HCT116 (cell line): ENCODE measurements at regions not wholly inside any gene's neighbourhood (a gene's known extent, or its start where the extent isn't known, plus 50 kb on each side); places are given as distances from the start of the nearest gene placed in this dataset.

Source experiments
- EZH2 ChIP-seq: fragments of 200-600 bp; sonication (generic); IDR thresholded peaks from 2 replicates; pipeline ENCODE4 v1.6.1; 2017; ENCODE audit warnings: antibody characterized with exemption, mixed run types
- FOSL1 ChIP-seq: IDR thresholded peaks from 2 replicates; pipeline ENCODE4 v1.6.1; 2012; ENCODE audit warnings: low read depth
- JUND ChIP-seq: IDR thresholded peaks from 2 replicates; pipeline ENCODE4 v1.6.1; 2012
- POLR2A ChIP-seq: IDR thresholded peaks from 2 replicates; pipeline ENCODE4 v1.7.0; 2011; ENCODE audit warnings: borderline replicate concordance; ENCODE audit not compliant: insufficient read depth, insufficient read length; ENCODE audit errors: extremely low read depth
- POLR2AphosphoS5 ChIP-seq: IDR thresholded peaks from 2 replicates; pipeline ENCODE4 v1.6.1; 2011; ENCODE audit warnings: mild to moderate bottlenecking, low read depth, low read length, moderate library complexity
- RAD21 ChIP-seq: IDR thresholded peaks from 2 replicates; pipeline ENCODE4 v1.6.1; 2012; ENCODE audit warnings: low read depth, mild to moderate bottlenecking
- SIN3A ChIP-seq: IDR thresholded peaks from 2 replicates; pipeline ENCODE4 v1.6.1; 2012; ENCODE audit warnings: low read depth
- SRF ChIP-seq: IDR thresholded peaks from 2 replicates; pipeline ENCODE4 v1.6.1; 2012; ENCODE audit warnings: low read depth
- TCF7L2 ChIP-seq: IDR thresholded peaks from 2 replicates; pipeline ENCODE4 v1.7.0; 2011; ENCODE audit warnings: borderline replicate concordance, inconsistent platforms; ENCODE audit not compliant: insufficient read depth, insufficient read length; ENCODE audit errors: extremely low read depth
- TF ChIP-seq, protein P1 (sequence below), 3 experiments: fragments of 200-600 bp in 1 of 3; sonication (generic) in 1 of 3; IDR thresholded peaks in 2 of 3; conservative IDR thresholded peaks in 1 of 3; 2 replicates each; pipeline ENCODE4 v1.5.1; 2012 to 2017; ENCODE audit warnings: low read depth in 2 of 3, low read length in 2 of 3, antibody characterized with exemption in 1 of 3, borderline replicate concordance in 1 of 3, control low read depth in 1 of 3, mild to moderate bottlenecking in 1 of 3, mixed read lengths in 1 of 3, mixed run types in 1 of 3, moderate library complexity in 1 of 3; ENCODE audit not compliant: insufficient read depth in 1 of 3
- TF ChIP-seq, protein P2 (sequence below): IDR thresholded peaks from 2 replicates; pipeline ENCODE4 v1.6.1; 2012
- TF ChIP-seq, protein P3 (sequence below): IDR thresholded peaks from 2 replicates; pipeline ENCODE4 v1.6.1; 2012; ENCODE audit warnings: low read depth
- TF ChIP-seq, protein P4 (sequence below): IDR thresholded peaks from 2 replicates; pipeline ENCODE4 v1.6.1; 2012

DNA sequence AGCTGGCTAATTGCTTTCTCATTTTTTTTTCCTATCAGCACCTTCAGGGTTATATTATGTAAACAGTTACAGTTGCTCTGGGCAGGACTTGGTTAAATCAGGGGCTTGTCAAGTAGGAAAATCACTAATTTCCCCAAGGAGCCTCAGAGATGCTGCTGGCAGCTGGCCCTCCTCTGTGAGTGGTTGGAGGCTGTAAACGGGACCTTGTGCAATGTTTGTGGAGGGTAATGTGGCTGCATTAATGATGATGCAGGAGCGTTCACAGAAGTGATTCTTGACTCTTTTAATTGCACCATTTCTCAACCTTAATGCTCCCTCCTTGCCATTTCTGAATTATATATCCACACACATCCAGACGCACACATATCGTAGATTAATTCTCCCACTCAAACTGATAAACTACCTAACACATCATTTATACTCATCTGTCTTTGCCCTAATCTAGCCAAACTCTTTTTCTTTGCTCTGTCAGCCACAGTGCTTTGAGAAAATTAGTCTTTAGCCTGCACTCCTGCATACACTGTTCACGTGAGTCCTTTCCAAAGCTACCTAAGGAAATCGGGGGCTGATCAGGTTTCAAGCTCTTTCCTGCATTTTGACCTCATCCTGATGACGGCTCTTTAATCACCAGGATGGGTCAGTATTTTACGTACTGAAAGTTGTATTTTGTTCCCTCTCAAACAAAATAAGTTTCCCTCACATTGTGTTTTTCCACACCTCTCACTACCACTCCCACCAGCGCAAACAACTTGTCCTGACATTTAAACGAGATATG lies 154.4 kb upstream of the PIRT start:
- TF ChIP-seq, protein P1, sequence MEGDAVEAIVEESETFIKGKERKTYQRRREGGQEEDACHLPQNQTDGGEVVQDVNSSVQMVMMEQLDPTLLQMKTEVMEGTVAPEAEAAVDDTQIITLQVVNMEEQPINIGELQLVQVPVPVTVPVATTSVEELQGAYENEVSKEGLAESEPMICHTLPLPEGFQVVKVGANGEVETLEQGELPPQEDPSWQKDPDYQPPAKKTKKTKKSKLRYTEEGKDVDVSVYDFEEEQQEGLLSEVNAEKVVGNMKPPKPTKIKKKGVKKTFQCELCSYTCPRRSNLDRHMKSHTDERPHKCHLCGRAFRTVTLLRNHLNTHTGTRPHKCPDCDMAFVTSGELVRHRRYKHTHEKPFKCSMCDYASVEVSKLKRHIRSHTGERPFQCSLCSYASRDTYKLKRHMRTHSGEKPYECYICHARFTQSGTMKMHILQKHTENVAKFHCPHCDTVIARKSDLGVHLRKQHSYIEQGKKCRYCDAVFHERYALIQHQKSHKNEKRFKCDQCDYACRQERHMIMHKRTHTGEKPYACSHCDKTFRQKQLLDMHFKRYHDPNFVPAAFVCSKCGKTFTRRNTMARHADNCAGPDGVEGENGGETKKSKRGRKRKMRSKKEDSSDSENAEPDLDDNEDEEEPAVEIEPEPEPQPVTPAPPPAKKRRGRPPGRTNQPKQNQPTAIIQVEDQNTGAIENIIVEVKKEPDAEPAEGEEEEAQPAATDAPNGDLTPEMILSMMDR (IDR thresholded peaks at IDR 0.05 in 2 of 3, conservative IDR thresholded peaks at IDR 0.05 in 1 of 3; ENCODE audit: borderline replicate concordance in 1 of 3, insufficient read depth in 1 of 3, low read depth in 2 of 3, low read length in 2 of 3), result no peak
- no peak for TF ChIP-seq EZH2
- TF ChIP-seq JUND, result no peak
- no peak for TF ChIP-seq POLR2AphosphoS5
- TF ChIP-seq, protein P2, sequence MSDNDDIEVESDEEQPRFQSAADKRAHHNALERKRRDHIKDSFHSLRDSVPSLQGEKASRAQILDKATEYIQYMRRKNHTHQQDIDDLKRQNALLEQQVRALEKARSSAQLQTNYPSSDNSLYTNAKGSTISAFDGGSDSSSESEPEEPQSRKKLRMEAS, result no peak
- TF ChIP-seq, protein P3, sequence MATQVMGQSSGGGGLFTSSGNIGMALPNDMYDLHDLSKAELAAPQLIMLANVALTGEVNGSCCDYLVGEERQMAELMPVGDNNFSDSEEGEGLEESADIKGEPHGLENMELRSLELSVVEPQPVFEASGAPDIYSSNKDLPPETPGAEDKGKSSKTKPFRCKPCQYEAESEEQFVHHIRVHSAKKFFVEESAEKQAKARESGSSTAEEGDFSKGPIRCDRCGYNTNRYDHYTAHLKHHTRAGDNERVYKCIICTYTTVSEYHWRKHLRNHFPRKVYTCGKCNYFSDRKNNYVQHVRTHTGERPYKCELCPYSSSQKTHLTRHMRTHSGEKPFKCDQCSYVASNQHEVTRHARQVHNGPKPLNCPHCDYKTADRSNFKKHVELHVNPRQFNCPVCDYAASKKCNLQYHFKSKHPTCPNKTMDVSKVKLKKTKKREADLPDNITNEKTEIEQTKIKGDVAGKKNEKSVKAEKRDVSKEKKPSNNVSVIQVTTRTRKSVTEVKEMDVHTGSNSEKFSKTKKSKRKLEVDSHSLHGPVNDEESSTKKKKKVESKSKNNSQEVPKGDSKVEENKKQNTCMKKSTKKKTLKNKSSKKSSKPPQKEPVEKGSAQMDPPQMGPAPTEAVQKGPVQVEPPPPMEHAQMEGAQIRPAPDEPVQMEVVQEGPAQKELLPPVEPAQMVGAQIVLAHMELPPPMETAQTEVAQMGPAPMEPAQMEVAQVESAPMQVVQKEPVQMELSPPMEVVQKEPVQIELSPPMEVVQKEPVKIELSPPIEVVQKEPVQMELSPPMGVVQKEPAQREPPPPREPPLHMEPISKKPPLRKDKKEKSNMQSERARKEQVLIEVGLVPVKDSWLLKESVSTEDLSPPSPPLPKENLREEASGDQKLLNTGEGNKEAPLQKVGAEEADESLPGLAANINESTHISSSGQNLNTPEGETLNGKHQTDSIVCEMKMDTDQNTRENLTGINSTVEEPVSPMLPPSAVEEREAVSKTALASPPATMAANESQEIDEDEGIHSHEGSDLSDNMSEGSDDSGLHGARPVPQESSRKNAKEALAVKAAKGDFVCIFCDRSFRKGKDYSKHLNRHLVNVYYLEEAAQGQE, result no peak
- no peak for TF ChIP-seq POLR2A
- no peak for TF ChIP-seq RAD21
- TF ChIP-seq, protein P4, sequence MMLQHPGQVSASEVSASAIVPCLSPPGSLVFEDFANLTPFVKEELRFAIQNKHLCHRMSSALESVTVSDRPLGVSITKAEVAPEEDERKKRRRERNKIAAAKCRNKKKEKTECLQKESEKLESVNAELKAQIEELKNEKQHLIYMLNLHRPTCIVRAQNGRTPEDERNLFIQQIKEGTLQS, result no peak
- TF ChIP-seq TCF7L2, result no peak
- TF ChIP-seq SIN3A, result no peak
- TF ChIP-seq FOSL1, result no peak
- no peak for TF ChIP-seq SRF
